ENCODE measurements at regions not wholly inside any gene's neighbourhood (a gene's known extent, or its start where the extent isn't known, plus 50 kb on each side); places are given as distances from the start of the nearest gene placed in this dataset.

DNA sequence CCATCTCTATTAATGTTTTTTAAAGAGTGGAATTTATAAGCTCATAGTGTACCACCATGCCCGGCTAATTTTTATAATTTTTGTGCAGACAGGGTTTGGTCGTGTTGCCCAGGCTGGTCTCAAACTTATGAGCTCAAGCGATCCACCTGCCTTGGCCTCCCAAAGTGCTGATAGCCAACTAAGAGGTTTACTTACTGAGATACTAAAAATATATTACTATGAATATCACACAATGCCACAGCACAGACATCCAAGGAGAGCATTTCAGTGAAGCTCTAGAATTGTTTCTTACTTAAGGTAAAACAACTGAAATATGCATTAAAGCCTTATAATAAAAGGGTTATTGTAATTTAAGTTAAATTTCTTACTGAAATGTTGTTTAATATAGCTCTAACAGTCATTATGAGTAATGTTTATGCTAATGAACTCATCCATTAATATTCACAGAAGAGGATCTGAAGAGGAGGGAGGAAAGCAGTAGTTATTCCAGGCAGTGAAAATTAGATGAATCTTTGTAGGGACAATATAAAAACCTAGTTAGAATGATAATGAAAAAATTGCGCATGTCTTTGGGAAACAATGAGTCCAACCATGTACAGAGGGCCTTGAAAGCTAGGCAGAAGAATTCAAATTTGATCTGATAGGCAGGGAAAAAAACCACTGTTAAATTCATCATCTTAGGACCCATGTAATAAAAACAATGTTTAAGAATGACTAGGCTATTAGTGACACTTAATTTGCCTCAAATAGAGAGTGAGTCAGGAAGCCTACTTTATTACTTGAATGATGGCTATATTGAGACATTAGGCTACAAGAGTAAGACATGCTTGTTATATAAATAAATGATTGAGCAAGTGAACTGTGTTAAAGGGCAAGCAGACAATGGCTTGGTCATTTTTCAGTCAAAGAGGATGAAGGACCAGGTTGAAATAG lies 99.2 kb downstream of the SLC41A2 start:
- DNase-seq, result no peak

GRCh38 chr12:104856531-104856930 lies 101.6 kb downstream of the SLC41A2 start:
- no peak for DNase-seq

DNA sequence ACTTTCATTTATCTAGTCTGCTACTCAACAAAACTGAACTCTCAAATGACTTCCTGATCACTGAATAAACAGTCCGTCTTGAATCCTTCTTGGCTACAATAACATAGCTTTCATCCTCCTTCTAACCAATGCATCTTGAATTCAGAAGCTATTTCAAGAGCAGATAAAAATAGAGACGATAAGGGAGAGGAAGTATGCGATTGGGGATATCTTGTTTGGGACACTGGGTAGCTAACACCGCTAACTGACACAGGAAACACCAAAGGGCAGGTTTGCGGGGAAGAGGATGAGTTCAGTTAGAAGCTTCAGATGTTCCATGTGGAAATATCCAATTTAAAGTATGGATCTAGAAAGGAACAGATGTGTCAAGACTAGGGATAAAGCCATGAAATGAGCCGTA lies 102.5 kb downstream of the SLC41A2 start:
- no peak for DNase-seq

- no peak for DNase-seq
These were observed 105.2 kb downstream of the SLC41A2 start for GRCh38 chr12:104852896-104853295.

GRCh38 chr12:104852102-104852501 lies 106.0 kb downstream of the SLC41A2 start:
- DNase-seq, result no peak

- no peak for DNase-seq
These were observed 107.3 kb downstream of the SLC41A2 start for GRCh38 chr12:104850781-104851180.

GRCh38 chr12:104846056-104846767 lies 111.9 kb downstream of the SLC41A2 start:
- no peak for DNase-seq

GRCh38 chr12:104844123-104844522 lies 114.0 kb downstream of the SLC41A2 start:
- no peak for DNase-seq

- DNase-seq, result no peak
These were observed 117.8 kb downstream of the SLC41A2 start for GRCh38 chr12:104840262-104840661.

GRCh38 chr12:104835317-104835716 lies 122.8 kb downstream of the SLC41A2 start:
- no peak for DNase-seq

GRCh38 chr12:104834607-104835006 lies 123.5 kb downstream of the SLC41A2 start:
- DNase-seq, result no peak

- no peak for DNase-seq
These were observed 124.3 kb downstream of the SLC41A2 start for GRCh38 chr12:104833756-104834155.

GRCh38 chr12:104828015-104828414 lies 130.1 kb downstream of the SLC41A2 start:
- DNase-seq, result no peak

DNA sequence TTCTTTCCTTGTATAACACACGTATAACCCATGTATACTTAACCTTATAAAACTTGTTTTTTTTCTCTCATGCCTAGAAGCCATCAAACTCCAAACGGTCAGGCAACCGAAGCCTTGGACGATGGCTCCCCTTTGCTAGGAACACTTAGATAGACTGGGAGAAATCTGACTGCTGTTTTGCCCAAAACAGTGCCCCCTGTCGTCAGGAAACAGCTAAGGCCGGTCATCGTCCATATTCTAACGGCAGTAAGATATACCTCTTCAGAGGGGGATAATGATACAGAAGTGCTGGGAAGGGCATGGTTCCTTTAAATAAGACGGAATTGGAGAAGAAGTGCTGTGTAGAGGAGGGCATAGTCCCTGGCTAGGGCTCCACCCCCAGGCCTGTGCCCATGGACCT lies 130.5 kb downstream of the SLC41A2 start:
- peak; percentile 12 for DNase-seq

DNA sequence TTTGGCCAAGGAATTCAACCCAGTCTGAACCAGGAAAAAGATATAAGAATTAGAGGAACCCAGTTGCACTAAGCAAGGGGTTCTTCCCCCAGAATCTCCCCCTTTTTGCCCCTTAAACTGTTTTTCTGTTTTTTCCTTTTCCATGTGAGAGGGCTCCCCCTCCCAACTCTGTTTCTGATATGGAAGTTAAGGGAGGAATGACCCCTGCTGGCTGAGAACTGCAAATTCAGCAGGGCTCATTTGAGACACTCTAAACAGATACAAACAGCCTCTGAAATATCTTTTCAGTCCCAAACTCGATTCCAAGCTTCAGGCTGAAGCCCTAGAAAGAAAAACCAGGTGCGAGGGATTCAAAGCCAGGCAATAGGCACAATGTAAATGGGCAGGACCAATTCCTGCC lies 132.7 kb downstream of the SLC41A2 start:
- DNase-seq, result no peak

DNA sequence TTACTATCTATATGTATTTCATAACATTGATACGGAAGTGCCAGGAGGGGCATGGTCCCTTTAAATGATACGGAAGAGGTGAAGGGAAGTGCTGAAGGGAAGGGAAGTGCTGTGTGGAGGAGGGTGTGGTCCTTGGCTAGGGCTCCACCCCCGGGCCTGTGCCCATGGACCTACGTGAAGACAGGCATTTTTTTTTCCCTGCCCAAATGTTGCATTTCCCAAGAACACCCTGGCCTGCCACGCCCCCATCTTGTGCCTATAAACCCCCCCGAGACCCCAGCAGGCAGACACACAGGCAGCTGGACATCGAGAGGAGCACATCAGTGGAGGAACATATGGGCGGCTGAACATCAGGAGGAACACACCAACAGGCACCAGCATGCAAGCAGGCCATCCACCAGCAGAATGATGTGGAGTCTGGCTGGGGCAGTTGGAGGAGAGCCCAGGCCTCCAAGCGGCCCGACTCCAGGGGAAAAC lies 134.1 kb downstream of the SLC41A2 start:
- no peak for DNase-seq

GRCh38 chr12:104822941-104823340 lies 135.1 kb downstream of the SLC41A2 start:
- no peak for DNase-seq

DNA sequence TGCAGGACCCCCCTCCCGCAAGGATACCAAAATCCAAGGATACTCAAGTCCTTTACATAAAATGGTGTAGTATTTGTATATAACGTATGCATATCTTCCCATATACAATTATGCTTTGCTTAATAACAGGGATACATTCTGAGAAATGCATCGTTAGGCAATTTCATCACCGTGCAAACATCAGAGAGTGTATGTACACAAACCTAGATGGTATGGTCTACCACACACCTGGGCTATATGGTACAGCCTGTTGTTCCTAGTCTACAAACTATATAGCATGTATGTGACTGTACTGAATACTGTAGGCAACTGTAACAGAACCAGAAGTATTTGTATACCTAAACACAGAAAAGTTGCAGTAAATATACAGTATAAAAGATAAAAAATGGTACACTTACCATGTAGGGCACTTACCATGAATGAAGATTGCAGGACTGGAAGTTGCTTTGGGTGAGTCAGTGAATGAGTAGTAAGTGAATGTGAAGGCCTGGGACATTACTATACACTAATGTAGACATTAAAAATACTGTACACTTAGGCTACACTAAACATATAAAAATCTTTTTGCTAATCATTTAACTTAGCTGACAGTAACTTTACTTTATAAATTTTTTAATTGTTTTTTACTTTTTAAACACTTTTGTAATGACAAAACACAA lies 141.1 kb downstream of the SLC41A2 start:
- no peak for DNase-seq

- no peak for DNase-seq
These were observed 142.2 kb downstream of the SLC41A2 start for GRCh38 chr12:104815935-104816334.

DNA sequence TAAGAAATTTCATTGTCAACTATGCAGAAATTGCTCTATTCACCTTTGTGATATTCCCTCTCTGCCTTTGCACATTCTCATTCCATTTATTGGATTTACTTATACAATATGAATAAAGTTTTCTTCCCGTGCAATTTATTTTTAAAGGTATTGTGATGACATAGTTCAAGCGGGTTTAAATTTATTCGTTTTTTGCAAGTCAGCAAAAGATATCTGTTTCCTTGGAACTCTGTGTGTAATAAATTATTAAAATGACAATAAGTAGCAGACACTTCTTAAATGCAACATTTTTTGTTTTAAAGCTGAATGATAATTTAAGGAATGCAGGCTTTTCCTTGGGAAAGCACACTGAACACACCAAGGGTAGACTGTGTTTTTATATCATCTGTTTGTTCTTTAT lies 143.1 kb downstream of the SLC41A2 start:
- no peak for DNase-seq

All from activated CD4-positive, alpha-beta T cell treated with anti-CD3 and anti-CD28 coated beads for 48 hours (primary cell).